ENCODE measurements at regions not wholly inside any gene's neighbourhood (a gene's known extent, or its start where the extent isn't known, plus 50 kb on each side); places are given as distances from the start of the nearest gene placed in this dataset.

DNA sequence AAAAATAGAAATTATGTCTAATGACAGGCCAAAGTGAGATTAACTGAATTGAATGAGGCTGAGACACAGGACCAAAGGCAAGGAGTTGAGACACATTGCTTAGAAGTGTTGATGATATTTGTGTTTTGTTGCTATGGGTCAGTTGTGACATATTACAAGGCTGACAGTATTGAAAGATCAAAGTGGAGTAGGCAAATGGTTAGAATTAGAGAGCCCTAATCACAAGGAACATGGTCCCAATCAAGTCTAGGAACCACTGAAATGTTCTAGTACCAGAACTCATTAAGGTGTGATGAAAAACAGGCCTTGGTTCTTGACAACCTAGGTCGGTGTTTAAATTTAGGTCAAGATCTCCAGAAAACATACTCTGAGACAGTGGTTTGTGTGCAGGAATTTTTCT lies 896.3 kb upstream of the HS3ST1 start:
- no peak for TF ChIP-seq POLR2A (IDR thresholded peaks at IDR 0.05)
- TF ChIP-seq, protein P1, sequence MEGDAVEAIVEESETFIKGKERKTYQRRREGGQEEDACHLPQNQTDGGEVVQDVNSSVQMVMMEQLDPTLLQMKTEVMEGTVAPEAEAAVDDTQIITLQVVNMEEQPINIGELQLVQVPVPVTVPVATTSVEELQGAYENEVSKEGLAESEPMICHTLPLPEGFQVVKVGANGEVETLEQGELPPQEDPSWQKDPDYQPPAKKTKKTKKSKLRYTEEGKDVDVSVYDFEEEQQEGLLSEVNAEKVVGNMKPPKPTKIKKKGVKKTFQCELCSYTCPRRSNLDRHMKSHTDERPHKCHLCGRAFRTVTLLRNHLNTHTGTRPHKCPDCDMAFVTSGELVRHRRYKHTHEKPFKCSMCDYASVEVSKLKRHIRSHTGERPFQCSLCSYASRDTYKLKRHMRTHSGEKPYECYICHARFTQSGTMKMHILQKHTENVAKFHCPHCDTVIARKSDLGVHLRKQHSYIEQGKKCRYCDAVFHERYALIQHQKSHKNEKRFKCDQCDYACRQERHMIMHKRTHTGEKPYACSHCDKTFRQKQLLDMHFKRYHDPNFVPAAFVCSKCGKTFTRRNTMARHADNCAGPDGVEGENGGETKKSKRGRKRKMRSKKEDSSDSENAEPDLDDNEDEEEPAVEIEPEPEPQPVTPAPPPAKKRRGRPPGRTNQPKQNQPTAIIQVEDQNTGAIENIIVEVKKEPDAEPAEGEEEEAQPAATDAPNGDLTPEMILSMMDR (IDR thresholded peaks at IDR 0.05) = no peak
- TF ChIP-seq POLR2AphosphoS5 (IDR thresholded peaks at IDR 0.05) = no peak
- no peak for TF ChIP-seq EP300 (IDR thresholded peaks at IDR 0.05; ENCODE audit: low read depth)

Measured in transverse colon (tissue), 4 donors.